VCaP (cell line): ENCODE measurements at regions not wholly inside any gene's neighbourhood (a gene's known extent, or its start where the extent isn't known, plus 50 kb on each side); places are given as distances from the start of the nearest gene placed in this dataset.
A peak's percentile ranks its signal among the peaks of the same experiment; 100 is the strongest.
"Not testable (repeated sequence)": the region's sequence is repeated elsewhere in the genome, so short reads cannot be mapped to it uniquely, and the experiment has no call there.

Experiments used
- H3K27ac ChIP-seq: fragments of 450-650 bp; 2 replicates; pipeline ENCODE4 v1.5.1; 2017
- TF ChIP-seq, protein P1 (sequence below): fragments of 450-650 bp; conservative IDR thresholded peaks from 2 replicates; pipeline ENCODE4 v1.5.1; 2017; ENCODE audit warnings: mild to moderate bottlenecking, moderate library complexity

DNA sequence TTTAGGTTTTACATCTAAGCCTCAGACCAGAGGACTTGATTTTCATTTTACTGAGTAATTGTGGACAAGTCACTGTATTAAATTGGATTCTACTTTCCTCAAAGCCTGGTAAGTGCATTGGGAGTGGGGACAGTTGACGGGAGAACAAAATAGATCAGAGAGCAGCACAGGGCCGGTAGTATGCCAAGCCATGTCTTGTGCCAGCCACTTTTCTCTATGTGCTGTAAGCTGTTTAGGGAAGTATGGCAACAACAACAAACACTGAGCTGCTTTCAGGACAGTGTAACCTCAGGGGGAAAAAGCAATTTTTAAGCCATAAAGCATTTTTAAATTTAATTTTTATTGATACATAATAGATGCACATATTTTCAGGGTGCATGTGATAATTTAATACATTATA, 365.9 kb upstream of the IGFBP3 start:
- TF ChIP-seq, protein P1, sequence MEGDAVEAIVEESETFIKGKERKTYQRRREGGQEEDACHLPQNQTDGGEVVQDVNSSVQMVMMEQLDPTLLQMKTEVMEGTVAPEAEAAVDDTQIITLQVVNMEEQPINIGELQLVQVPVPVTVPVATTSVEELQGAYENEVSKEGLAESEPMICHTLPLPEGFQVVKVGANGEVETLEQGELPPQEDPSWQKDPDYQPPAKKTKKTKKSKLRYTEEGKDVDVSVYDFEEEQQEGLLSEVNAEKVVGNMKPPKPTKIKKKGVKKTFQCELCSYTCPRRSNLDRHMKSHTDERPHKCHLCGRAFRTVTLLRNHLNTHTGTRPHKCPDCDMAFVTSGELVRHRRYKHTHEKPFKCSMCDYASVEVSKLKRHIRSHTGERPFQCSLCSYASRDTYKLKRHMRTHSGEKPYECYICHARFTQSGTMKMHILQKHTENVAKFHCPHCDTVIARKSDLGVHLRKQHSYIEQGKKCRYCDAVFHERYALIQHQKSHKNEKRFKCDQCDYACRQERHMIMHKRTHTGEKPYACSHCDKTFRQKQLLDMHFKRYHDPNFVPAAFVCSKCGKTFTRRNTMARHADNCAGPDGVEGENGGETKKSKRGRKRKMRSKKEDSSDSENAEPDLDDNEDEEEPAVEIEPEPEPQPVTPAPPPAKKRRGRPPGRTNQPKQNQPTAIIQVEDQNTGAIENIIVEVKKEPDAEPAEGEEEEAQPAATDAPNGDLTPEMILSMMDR: no peak
- H3K27ac ChIP-seq: peak overlapping the region; percentile 4; the same call in 1 of the 2 replicates

DNA sequence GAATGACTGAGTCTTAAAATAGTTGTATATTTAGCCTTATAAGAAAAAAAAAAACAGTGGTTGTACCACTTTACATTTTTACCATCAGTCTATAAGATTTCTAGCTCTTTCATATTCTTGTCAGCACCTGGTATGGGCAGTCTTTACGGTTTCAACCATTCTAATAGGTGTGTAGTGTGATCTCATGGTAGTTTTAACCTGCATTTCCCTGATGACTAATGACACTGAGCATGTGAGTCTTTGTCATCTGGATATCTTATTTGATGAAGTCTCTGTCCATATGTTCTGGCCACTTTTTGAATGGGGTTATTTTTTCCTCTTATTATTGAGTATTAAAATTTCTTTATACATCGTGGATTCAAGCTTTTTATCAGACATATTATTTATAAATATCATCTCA, 365.3 kb upstream of the IGFBP3 start:
- TF ChIP-seq, protein P1: no peak
- H3K27ac ChIP-seq: no peak overlapping the region

DNA sequence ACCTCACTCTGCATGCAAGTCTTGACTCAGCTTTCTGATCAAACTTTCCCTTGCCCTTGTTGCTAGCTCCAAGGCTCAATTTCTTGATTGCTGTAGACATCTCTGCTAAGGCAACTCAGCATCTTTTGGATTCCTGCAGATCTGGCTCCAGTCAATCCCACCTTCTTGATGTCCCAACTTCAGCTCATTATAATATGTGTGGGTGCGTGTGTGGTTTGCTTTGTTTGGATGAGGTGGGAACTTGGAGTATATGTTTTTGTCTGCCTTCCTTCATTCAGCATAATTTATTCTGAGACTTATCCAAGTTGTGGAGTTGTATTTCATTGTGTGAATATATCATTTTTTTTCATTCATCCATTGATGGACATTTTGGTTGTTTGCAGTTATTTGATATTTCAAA, 364.8 kb upstream of the IGFBP3 start:
- no peak overlapping the region for H3K27ac ChIP-seq
- TF ChIP-seq, protein P1: no peak

DNA sequence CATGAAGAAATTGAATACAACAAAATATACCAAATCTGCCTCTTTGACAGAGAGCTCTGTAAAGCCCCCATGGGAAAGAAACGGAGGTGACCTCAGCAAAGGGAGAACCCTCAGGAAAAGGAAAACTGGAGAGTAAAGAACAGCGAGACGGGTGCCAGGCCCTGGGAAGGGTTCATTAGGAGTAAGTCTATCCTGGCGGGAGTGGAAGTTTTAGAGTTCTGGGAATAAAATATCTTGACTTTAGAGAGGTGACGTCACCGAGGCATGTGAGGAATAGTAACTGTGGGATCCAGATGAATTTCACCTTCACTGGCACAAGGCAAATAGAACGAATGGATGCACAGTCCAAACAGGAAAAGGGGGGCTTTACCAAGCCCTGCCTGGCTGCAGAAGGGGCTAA, 362.8 kb upstream of the IGFBP3 start:
- no peak overlapping the region for H3K27ac ChIP-seq
- TF ChIP-seq, protein P1: no peak

DNA sequence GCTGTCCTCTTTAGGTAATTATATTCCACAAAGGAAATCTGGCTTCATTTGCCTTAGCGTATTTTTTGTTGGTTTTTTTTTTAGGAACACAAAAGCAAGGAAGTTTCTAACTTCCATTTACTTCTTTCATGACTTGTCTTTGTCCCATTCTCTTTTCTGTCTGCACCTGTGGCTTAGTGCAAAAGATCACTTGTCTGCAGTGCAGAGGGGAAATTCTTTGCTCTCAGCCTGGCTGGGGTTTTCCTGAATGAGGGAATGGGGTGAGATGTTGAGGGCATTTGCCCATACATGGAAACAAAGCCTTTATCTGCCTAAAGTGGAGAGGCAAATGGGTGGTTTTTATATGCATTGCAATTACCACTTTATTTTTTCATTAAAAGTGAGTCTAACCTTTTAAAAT, 361.1 kb upstream of the IGFBP3 start:
- TF ChIP-seq, protein P1: no peak
- peak overlapping the region; percentile 49 for H3K27ac ChIP-seq

DNA sequence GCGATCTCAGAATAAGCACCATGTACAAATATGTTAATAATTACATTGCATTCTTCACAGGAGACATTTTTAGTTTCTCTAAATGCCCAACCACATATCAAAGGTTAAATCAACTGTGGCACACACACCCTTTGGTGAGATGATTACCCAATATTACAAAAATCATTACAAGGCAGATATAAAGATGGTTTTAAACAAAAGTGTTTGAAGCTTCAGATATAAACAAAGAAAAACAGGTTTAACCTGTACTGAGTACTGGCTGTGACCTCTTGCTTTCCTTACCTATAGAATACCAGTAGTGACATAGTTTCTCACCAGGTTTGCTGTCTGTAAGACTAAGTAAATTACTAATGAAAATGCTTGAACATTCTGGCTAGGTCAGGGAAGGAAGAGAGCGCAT, 360.0 kb upstream of the IGFBP3 start:
- TF ChIP-seq, protein P1: no peak
- peak overlapping the region; percentile 49 for H3K27ac ChIP-seq

DNA sequence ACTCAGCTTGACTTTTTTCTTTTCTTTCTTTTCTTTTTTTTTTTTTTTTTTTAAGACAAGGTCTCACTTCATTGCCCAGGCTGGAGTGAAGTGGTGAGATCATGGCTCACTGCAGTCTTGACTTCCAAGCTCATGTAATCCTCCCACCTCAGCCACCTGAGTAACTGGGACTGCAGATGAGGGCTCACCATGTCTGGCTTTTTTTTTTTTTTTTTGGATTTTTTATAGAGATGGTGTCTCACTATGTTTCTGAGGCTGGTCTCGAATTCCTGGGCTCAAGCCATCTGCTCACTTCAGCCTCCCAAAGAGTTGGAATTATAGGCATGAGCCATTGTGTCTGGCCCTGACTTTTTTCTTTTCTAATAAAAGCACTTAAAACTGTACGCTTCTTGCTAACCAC, 358.2 kb upstream of the IGFBP3 start:
- H3K27ac ChIP-seq: no peak overlapping the region
- TF ChIP-seq, protein P1: no peak

DNA sequence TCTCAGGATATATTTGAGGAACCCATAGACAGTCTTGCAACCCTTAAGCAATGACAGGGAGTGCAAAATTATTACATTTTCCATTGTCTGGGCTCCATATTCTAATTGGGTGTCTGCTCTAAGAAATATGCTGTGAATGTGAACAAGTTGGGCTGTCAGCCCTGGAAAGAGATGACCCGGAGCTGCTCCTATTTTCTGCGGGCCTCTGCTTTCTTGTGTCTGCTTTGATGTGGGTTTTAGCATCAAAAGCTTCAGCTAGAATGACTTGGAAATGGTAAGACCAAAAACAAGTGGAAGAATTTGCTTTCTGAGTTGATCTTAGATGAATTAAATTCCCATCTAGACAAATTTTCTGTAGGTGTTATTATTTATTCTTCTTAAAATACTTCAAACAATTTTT, 343.6 kb upstream of the IGFBP3 start:
- no peak overlapping the region for H3K27ac ChIP-seq
- TF ChIP-seq, protein P1: no peak

DNA sequence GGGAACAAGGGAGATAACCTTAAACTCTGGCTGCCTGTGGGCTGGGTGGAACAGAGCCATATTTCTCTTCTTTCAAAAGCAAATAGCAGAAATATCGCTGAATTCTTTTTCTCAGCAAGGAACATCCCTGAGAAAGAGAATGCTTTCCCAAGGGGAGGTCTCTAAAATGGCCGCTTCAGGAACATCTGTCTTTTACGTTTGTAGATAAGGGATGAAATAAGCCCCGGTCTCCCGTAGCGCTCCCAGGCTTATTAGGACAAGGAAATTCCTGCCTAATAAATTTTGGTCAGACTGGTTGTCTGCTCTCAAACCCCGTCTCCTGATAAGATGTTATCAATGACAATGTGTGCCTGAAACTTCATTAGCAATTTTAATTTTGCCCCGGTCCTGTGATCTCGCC, 340.6 kb upstream of the IGFBP3 start:
- not testable (repeated sequence) for H3K27ac ChIP-seq
